ENCODE measurements at regions not wholly inside any gene's neighbourhood (a gene's known extent, or its start where the extent isn't known, plus 50 kb on each side); places are given as distances from the start of the nearest gene placed in this dataset.
"Not testable (repeated sequence)": the region's sequence is repeated elsewhere in the genome, so short reads cannot be mapped to it uniquely, and the experiment has no call there.

DNA sequence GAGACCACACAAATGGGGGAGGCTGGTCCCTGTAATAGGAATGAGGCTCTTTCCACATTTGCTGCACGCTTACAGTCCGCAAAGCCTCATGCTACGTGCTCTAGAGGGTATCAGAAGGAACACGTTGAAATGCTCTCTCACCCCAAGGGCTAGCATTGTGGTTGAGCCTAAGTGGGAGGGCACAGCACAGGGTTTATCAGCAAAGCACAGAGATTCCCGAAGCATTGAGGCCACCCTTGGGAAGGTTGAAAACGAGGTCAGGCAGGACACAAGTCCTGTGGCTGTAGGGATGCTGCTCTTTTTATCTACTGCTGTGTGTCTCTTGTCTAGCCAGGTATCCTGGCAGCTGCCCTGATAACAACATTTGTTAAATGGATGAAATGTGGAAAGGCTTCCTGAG lies 378.3 kb downstream of the EN1 start:
- no peak for DNase-seq (ENCODE audit: low read depth in 2 of 2)

DNA sequence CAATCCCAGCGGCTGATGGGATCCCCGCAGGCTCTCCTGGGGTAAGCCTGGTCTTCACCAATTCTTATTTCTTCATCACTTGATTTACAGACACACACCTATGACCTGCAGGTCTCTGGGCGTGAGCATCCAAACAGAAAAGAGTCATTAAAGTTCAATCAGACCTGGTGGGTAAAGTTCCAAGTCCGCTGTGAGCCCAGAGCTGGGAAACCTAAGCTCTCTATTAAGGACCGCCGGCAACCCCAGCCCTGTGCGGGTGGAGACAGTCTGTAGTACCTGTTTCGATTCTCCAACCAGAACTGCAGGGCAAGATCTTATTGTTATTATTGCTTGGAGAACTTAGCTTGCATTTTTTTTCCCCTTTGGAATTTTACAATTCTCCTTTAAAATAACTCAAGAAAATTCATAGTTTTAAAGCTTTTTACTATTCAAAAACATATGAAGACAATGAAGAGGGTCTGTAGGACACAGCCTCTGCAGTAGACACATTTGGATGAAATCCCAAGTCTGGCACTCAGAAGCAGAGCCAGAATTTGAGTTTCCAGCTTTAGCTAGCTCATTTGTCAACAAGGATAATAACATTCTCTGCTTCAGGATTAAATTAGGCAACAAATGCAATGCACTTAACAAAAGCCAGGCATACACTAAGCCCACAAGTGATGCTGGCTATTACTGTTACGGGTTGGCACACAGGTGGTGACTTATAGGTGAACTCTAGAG lies 376.4 kb downstream of the INSIG2 start:
- DNase-seq (ENCODE audit: low read depth in 2 of 2) = no peak

DNA sequence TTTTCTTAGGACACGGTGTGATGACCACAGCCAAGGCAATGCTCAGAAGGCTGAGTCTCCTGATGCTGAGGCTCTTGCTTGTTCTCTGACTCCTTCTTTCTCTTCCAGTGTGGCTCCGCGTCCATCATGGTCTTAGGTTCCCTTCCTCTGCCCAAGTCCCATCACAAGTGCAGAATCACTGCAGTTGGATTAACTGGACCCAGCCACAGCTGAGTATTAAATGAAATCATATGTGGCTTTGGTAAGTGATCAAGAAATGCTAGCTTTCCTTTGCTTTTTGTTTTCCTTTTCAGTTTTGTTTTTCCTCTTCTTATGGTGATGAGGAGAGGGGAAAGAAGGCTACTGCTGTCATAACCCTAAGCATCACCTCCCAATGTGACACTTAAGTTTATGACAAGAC lies 375.8 kb downstream of the INSIG2 start:
- DNase-seq (ENCODE audit: low read depth in 2 of 2) = no peak

DNA sequence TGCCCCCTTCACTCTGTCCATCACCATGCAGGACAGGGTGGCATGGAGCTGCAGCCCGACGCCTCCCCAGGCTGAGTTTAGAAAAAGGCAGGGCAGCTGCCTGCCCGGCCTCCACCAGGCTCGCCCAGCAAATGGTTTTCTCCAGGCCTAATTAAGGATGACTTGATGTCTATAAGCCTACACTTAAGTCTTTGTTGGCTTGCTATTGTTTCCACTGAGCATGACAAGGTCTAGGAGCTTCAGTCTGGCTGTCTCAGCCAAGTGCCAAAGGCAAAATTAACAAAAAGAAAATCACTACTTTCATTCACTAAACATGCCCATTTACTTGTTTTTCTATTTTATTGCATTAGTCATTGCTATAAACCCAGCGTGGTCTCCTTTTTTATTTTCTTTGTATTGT lies 372.2 kb downstream of the INSIG2 start:
- no peak for DNase-seq (ENCODE audit: low read depth in 2 of 2)

DNA sequence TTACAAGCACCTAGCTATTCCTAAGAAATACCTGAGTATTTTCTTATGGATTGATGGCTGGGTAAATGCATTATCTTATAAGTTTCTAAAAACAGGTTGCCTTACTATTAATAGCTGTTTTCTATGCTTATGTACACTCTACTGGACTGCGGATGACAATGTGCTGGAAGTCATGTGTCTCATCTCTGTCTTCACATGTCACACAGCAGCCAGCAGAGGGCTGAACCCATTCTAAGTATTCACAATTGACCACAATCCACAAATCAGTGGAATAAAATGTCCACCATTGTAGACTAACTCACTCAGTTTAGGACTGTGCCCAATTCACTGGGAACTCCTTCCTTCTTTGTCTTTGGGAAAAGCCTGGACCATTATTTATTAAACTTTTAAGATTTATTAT lies 371.2 kb downstream of the INSIG2 start:
- DNase-seq (ENCODE audit: low read depth in 2 of 2) = no peak

DNA sequence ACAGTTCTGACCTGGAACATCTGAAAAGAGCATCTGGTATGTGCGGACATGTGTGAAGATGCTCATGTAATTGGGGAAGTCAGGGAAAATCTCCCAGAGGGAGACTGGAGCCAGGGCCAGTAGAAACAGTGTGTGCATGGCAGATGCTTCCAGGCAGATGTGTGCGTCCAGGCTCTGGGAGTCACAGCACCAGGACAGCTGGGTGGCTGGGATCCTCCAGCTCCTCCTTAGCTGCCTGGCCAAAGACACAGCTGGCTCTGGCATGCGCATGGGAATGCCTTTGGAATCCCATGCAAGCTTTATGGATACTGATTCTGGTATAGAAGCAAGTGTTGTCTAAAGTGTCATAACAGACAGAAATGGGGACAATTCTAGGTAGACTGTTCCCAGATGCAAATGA lies 369.7 kb downstream of the INSIG2 start:
- DNase-seq (ENCODE audit: low read depth in 2 of 2) = no peak

DNA sequence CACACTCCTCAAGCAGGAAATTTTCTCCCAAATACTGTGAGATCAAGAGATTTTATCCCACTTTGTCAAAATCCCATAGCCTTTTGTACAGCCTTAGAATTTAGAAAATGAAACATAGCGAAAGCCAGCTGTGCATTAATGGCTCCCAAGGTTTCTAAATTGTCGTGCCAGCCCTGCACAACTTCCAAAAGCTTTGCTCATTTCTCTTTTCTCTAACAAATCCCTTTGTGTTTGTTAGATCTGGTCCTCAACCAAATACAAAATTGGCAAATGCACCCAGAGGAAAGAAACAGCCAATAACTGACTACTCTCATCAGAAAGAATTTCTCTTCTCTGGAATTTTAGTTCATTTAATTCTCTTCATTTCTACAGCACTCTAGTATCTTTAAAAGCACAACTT lies 361.1 kb downstream of the INSIG2 start:
- DNase-seq (ENCODE audit: low read depth in 2 of 2) = no peak

DNA sequence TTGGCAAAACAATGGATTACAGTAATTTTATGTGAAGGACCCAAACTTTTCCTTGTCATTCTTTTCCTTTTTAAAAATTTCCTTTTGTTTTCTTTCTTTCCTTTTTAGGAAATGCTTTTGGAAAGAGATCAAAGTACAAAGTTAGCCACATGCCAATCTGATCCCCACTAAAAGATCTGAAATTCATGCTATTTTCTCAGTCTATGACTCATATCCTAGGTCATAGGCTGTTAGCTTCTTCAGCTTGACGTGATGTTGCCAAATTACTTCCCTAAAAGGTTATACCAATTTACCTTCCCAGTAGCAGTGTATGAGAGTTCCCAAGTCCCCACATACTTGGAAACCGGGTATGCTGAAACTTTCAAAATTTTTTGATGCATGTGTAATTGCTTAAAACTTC lies 355.3 kb downstream of the INSIG2 start:
- no peak for DNase-seq (ENCODE audit: low read depth in 2 of 2)

DNA sequence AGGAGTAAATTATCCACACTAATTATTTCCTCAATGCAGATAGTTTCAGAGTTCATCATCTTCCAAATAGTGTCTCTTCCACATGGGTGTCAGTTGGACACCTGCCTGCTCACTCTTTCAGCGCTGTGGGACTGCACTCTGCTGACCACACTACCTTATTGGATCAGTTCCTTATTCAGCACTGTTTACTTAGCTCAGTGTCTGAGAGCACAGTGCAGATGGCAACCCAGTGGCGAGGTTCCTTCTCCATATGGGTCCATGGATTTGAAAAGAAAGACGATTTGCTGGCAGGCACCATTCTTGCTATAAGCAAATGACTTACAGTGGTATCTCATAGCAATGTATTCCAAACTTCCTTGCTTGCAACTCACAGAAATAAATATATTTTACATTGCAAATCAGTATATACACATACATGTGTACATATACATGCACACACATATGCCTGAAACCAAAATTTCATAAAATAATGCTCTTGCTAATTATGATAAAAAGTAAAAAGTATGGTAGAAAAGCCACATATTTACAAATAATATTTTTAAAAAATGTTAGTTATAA lies 354.8 kb downstream of the INSIG2 start:
- no peak for DNase-seq (ENCODE audit: low read depth in 2 of 2)

DNA sequence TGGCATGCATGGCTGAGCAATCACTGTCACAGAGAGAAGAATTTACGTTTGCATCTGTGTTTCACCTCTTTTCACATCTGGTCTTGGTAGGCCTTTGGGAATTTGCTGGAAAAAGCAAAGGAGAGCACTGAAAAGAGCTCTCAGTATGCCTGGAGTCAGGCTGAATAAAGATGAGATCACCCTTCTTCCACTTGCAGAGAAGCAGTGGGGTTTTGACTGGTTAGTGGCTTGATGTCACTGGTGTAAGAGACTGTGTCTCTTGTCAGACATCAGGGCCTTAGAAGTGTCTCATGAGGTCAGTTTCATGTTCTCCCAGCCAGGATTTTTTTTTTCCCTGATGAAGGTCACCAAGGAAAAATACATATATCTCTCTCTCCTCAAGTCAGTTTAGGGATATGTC lies 353.8 kb downstream of the INSIG2 start:
- DNase-seq (ENCODE audit: low read depth in 2 of 2) = no peak

DNA sequence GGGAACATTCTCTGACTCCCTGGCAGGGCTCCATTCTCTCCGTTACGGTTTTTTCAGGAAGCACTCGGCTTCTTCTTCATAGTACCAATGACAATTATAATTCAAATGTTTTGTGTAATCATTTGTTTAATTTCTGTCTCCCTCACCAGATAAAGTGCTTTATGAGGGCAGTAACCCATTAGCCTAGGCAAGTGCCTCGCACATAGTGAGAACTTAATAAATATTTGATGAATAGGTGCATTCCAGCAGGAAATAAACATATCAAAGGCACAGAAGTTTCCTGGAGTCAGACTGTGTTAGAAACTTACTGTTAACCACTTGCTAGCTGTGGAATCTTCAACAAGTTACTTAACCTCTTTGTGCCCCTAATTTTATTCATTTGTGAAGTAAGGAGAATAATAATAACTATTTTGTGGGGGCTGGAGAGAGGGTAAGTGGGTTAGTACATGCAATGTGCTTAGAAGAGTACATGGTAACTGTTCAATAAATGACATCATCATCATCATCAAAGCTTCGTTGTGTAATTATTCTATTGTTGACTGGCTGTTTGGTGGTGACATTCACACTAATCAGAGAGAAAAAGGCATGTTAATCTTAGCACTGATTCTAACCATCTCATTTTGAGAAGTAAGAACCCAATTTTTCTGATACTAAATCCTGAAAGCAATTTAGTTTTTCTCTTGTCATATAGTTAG lies 352.3 kb downstream of the INSIG2 start:
- no peak for DNase-seq (ENCODE audit: low read depth in 2 of 2)

DNA sequence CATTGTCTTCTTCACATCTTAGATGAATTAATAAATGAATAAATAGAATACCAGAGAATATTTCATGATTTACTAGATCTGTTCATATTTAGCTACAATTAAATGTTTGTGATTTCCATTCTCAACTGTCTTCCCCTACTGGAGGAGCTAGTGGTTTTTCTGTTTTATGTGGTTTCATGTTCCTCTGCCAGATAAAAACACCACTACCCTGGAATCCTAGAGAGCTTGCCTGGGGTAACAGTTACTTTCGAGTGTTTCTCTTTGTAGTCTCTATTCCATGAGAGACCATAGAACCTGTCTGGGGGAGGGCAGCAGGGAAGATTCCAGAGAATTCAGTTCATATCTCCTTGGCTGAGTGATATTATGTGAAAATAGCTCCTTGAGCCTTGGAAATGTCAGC lies 349.2 kb downstream of the INSIG2 start:
- DNase-seq (ENCODE audit: low read depth in 2 of 2) = no peak

DNA sequence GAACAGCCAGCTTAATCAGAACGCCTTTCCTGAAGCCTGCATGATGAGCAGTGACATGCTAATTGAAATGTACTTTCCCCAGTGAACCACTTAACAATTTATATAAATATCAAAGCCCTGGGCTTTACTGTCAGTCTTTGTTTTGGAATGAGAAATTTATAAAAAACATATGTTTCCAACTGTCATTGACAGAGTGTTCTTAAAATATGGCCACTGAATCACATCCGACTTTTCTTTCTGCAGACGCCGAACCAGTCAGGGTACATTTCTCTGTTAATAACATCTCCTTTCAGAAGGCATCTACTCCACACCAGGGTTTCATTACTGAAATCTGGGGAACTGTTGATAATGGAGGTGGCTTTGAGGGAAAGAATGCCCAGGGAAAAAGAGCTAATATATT lies 343.7 kb downstream of the INSIG2 start:
- no peak for DNase-seq (ENCODE audit: low read depth in 2 of 2)

DNA sequence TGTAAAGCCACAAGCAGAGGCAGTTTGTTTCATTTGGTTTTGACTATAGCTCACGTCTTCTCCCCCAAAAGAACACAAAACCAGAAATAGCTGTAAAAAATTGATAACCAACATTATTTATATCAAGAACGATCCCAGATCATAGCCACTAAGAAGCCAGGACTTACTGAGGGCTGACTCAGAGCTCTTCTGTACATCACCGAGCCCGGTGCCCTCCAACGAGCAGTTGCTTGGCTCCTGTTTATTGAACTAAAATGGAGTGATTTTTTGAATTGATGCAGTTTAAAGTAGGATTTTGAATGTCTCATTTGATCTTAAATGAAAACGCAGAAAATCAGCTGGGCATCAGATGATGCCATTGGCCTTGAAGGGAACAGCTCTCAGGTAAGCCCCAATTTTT lies 343.3 kb downstream of the INSIG2 start:
- DNase-seq (ENCODE audit: low read depth in 2 of 2) = no peak

DNA sequence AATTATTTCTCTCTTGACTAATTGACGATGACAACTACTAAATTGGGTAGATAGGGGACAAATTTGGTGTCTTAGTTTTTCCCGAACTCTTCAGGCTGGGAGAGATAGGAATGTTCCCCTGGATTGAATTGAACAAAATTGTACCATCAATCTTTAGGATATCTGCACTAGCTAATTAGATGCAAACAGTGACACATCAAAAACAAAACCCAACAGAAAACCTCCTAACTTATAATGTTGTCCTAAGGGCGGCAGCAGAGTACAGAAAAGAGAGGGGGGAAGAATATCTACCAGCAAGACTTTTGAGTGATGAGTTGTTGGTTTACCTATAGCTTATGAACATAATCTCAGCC lies 342.9 kb downstream of the INSIG2 start:
- no peak for DNase-seq (ENCODE audit: low read depth in 2 of 2)

DNA sequence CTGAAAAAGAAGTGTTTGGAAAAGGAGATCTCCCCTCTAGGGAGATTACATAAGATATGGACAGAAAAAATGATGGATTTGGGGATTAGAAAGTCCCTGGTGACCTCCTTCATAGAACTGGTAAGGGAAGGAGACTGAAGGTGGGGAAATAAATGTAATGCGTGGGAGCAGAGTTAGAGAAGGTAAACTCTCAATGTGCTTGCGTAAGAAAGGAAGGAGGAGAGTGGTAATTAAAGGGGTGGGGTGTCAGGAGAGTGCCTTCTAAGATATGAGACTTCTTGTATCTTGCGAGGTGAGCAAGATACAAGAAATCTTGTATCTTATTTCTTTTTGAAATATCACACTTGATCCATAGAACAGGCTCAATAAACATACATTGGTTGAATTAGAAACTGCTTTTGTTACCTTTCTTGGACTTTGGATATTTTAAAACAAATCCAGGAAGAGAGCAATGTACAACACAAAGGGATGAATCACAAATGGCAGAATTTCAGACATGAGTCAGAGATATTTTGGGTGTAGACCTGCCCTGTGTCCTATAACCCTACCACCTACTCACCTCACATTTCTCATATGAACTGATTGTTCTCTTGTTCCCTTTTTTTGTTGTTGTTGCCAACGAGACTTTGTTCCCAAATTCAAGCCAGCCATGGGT lies 342.4 kb downstream of the INSIG2 start:
- no peak for DNase-seq (ENCODE audit: low read depth in 2 of 2)

DNA sequence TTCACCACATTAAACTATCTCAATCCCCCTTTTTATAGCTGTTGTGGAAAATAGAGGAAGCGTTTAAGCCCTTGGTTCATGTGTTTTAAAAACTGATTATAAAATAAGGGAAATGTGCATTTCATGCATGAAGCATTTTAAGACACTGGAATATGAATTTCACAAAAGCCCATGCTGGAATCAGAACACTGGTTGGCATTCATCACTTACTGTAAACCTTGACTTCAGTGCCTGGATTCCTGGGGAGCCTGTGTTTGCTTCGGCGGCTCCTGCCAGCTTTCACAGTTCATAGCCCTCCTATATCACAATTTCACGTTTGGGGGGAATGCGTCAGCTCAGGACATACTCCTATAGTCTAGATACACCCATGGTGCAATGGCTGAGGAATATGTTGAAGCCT lies 336.9 kb downstream of the INSIG2 start:
- no peak for DNase-seq (ENCODE audit: low read depth in 2 of 2)

DNA sequence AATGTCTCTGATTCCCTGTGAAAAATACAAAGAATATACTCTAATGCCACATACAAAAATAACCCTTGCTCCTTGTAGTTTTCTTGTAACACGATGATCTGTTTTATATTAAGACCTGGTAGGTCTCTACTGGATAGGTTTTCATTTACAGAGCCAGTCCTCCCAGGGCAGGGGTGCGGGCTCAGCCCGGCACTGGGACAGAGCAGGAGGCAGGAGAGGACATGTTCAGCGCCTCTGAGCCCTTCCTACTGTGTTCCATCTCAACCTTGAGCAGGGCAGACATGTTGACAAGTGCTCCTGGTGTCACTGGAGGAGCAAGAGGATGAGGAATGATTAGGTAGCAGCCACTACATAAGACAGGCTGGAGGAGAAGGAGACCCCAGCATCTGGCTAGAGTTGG lies 335.5 kb downstream of the INSIG2 start:
- no peak for DNase-seq (ENCODE audit: low read depth in 2 of 2)

DNA sequence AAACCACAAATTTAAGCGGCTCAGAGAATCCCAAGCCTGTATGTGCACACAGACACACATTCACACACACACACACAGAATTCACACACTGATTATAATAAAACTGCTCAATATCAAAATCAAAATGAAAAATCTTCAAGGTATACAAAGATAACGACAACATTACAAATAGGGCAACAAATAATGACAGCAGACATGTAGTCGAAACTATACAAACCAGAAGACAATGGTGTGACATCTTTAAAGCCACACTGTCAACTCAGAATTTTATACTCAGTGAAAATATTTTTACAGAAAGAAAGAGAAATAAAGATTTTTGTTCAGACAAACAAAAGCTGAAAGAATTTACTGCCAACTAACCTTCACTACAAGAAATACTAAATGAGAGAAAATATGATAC lies 333.4 kb downstream of the INSIG2 start:
- DNase-seq (ENCODE audit: low read depth in 2 of 2) = no peak

DNA sequence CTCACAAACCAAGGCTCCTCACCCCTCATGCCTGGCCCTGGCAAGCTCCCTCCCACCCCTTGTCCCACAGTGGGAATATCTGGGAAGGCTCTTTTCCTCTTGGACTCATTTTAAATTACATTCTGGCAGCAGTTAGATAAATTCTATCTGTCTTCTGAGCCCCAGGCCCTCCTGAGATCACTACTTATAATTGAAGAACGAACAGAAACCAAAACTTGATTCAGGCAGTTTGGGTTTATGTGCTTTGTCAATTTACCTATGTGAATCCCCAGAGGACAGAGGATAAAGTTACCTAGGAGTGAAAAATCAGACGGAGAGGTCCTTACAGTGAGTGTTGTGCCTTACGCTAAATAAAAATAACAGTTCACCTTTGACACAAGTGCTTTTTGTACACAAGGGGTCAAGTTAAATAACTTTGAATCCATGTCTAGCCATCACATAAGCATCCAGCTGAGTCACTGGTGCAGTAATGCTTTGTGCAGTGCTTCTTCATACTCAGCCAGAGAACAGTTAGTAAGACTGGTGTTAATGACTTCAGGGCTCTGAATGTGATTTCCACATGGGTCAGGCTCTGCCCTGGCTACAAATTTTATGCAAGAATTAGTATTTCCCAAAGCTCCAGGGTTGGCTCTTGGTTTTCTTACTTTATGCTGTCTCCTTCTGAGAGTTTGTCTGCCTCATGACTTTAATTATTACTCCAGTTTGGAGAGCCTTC lies 329.3 kb downstream of the INSIG2 start:
- DNase-seq (ENCODE audit: low read depth in 2 of 2) = no peak

DNA sequence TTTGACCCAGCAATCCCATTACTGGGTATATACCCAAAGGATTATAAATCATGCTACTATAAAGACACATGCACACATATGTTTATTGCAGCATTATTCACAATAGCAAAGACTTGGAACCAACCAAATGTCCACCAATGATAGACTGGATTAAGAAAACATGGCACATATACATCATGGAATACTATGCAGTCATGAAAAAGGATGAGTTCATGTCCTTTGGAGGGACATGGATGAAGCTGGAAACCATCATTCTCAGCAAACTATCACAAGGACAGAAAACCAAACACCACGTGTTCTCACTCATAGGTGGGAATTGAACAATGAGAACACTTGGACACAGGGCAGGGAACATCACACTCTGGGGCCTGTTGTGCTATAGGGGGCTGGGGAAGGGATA lies 326.9 kb downstream of the INSIG2 start:
- DNase-seq (ENCODE audit: low read depth in 2 of 2) = not testable (repeated sequence)

DNA sequence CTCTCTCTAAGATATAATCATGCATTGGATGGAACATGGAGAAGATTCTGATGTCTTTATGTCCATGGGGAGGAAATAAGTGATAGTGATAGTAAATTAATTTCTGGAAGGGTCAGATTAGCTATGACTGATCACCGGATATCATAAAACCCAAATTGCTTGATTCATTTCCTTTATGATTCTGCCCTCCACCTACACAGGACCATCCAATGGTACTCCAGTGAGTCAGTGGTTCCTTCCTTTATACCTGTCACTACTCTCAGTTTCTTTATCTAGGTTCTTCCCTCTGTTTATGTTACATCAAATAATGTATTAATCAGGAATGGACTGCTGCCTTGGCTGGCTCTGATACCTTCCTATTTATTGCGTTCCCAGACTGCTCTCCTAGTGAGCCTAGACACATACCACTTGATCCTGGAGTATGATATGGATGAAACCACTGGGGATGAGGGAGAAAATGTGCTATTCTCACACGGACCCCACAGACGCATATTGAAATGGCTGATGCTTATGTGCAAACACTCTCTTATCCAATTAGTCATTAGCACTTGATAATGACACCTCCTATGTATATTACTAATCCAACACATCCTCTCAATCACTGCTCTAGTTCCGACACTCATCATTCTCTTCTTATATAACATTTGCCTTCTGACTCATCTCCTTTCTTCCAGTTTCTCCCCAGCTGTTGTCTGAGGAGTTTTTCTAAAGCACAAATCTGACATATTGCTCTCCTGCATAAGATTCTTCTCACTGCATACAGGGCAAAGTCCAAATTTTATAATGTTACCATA lies 315.6 kb downstream of the INSIG2 start:
- DNase-seq (ENCODE audit: low read depth in 2 of 2) = no peak

Data from stimulated activated CD8-positive, alpha-beta memory T cell treated with anti-CD3 and anti-CD28 coated beads, Interleukin-7, amount 100 ng/mL, for 4 hours (primary cell).